Stomach (tissue), 4 donors: ENCODE measurements at regions not wholly inside any gene's neighbourhood (a gene's known extent, or its start where the extent isn't known, plus 50 kb on each side); places are given as distances from the start of the nearest gene placed in this dataset.

Experiments used
- POLR2AphosphoS5 ChIP-seq, 3 donors: sonication (generic); formaldehyde crosslinking; IDR thresholded peaks; one replicate each; pipeline ENCODE4 v1.6.1; 2016; ENCODE audit warnings: antibody characterized with exemption in 3 of 3
- TF ChIP-seq, protein P1 (sequence below), 7 experiments: fragments of 450-650 bp in 4 of 7; fragments of 200-600 bp in 3 of 7; sonication (generic) in 3 of 7; IDR thresholded peaks; one replicate each; pipeline ENCODE4 v1.5.1; 2016 to 2019; ENCODE audit warnings: antibody characterized with exemption in 7 of 7, control low read depth in 2 of 7, mild to moderate bottlenecking in 1 of 7

GRCh38 chr1:95604771-95605170 lies 370.8 kb downstream of the RWDD3 start:
- TF ChIP-seq, protein P1, sequence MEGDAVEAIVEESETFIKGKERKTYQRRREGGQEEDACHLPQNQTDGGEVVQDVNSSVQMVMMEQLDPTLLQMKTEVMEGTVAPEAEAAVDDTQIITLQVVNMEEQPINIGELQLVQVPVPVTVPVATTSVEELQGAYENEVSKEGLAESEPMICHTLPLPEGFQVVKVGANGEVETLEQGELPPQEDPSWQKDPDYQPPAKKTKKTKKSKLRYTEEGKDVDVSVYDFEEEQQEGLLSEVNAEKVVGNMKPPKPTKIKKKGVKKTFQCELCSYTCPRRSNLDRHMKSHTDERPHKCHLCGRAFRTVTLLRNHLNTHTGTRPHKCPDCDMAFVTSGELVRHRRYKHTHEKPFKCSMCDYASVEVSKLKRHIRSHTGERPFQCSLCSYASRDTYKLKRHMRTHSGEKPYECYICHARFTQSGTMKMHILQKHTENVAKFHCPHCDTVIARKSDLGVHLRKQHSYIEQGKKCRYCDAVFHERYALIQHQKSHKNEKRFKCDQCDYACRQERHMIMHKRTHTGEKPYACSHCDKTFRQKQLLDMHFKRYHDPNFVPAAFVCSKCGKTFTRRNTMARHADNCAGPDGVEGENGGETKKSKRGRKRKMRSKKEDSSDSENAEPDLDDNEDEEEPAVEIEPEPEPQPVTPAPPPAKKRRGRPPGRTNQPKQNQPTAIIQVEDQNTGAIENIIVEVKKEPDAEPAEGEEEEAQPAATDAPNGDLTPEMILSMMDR (IDR thresholded peaks at IDR 0.05): no peak
- no peak for TF ChIP-seq POLR2AphosphoS5 (IDR thresholded peaks at IDR 0.05)
